ENCODE measurements at regions not wholly inside any gene's neighbourhood (a gene's known extent, or its start where the extent isn't known, plus 50 kb on each side); places are given as distances from the start of the nearest gene placed in this dataset.
A peak's percentile ranks its signal among the peaks of the same experiment; 100 is the strongest.

GRCh38 chr1:5526822-5527551 lies 465.2 kb downstream of the NPHP4 start:
- WGBS (ENCODE audit: insufficient coverage), result 83% methylated on average over 18 of the region's 19 CpGs
- CTCF ChIA-PET, result no interaction called here
- peaks cover 0 to 37% of the 10 kb centered on the region in 2 experiments for H3K27me3 ChIP-seq (replicated peaks in 1 of 2; ENCODE audit: control insufficient read depth in 2 of 2, extremely low read depth in 1 of 2, insufficient read depth in 2 of 2, low read length in 1 of 2)

GRCh38 chr1:5526385-5526750 lies 465.9 kb downstream of the NPHP4 start:
- Histone ChIP-seq H3K9me3 (no peaks in the 10 kb centered on the region), H3K4me1 (ENCODE audit: control insufficient read depth in 1 of 2, extremely low read depth in 1 of 2, insufficient read depth in 2 of 2, low read length in 2 of 2) (no peaks in the 10 kb centered on the region), H3K27ac (ENCODE audit: low read length) (no peak overlapping the region), H3K27me3 (replicated peaks in 1 of 2; ENCODE audit: control insufficient read depth in 2 of 2, extremely low read depth in 1 of 2, insufficient read depth in 2 of 2, low read length in 1 of 2) (peaks cover 0 to 37% of the 10 kb centered on the region in 2 experiments), H3K4me3 (ENCODE audit: control insufficient read depth in 1 of 2, extremely low read depth in 1 of 2, low read length in 1 of 2) (no peak overlapping the region), H3K36me3 (ENCODE audit: control insufficient read depth in 2 of 2, extremely low read depth in 1 of 2, insufficient read depth in 1 of 2, low read length in 1 of 2) (no peaks in the 10 kb centered on the region)
- WGBS (ENCODE audit: insufficient coverage), result 78% methylated on average over 4 of the region's 8 CpGs
- Mint-ChIP-seq H3K27me3 (peaks cover 6 to 23% of the 10 kb centered on the region in 2 donors), H3K4me3 (no peak overlapping the region), H3K27ac (no peak overlapping the region), H3K4me1 (peaks cover 8 to 10% (median 9%) of the 10 kb centered on the region in 3 donors), H3K9me3 (peaks cover 4 to 14% (median 5%) of the 10 kb centered on the region in 3 donors), H3K36me3 (no peaks in the 10 kb centered on the region)
- CTCF ChIA-PET, result no interaction called here
- DNase-seq (no peak), ATAC-seq (replicated peaks in 1 of 4) (no peak)
- POLR2A ChIA-PET, result no interaction called here

More at GRCh38 chr1:5526822-5527551, 465.2 kb downstream of the NPHP4 start:
- Mint-ChIP-seq H3K4me3 (no peak overlapping the region), H3K27me3 (peaks cover 7 to 21% of the 10 kb centered on the region in 2 donors), H3K36me3 (no peaks in the 10 kb centered on the region), H3K9me3 (peaks cover 4 to 14% (median 5%) of the 10 kb centered on the region in 3 donors), H3K4me1 (peaks cover 6 to 7% (median 6%) of the 10 kb centered on the region in 3 donors), H3K27ac (no peak overlapping the region)
- H3K27ac ChIP-seq (ENCODE audit: low read length), result no peak overlapping the region
- ATAC-seq (replicated peaks in 1 of 4), result no peak
- no peak overlapping the region for H3K4me3 ChIP-seq (ENCODE audit: control insufficient read depth in 1 of 2, extremely low read depth in 1 of 2, low read length in 1 of 2)
- H3K4me1 ChIP-seq (ENCODE audit: control insufficient read depth in 1 of 2, extremely low read depth in 1 of 2, insufficient read depth in 2 of 2, low read length in 2 of 2), result no peaks in the 10 kb centered on the region
- POLR2A ChIA-PET, result no interaction called here
- no peaks in the 10 kb centered on the region for H3K9me3 ChIP-seq
- H3K36me3 ChIP-seq (ENCODE audit: control insufficient read depth in 2 of 2, extremely low read depth in 1 of 2, insufficient read depth in 1 of 2, low read length in 1 of 2), result no peaks in the 10 kb centered on the region
- DNase-seq, result no peak

GRCh38 chr1:5525597-5526384 lies 466.4 kb downstream of the NPHP4 start:
- H3K27me3 Mint-ChIP-seq, result peaks cover 11 to 23% of the 10 kb centered on the region in 2 donors
- Histone ChIP-seq H3K27me3 (replicated peaks in 1 of 2; ENCODE audit: control insufficient read depth in 2 of 2, extremely low read depth in 1 of 2, insufficient read depth in 2 of 2, low read length in 1 of 2) (peaks cover 0 to 37% of the 10 kb centered on the region in 2 experiments), H3K4me1 (ENCODE audit: control insufficient read depth in 1 of 2, extremely low read depth in 1 of 2, insufficient read depth in 2 of 2, low read length in 2 of 2) (no peaks in the 10 kb centered on the region), H3K4me3 (ENCODE audit: control insufficient read depth in 1 of 2, extremely low read depth in 1 of 2, low read length in 1 of 2) (no peak overlapping the region), H3K27ac (ENCODE audit: low read length) (no peak overlapping the region), H3K9me3 (no peaks in the 10 kb centered on the region), H3K36me3 (ENCODE audit: control insufficient read depth in 2 of 2, extremely low read depth in 1 of 2, insufficient read depth in 1 of 2, low read length in 1 of 2) (no peaks in the 10 kb centered on the region)
- H3K36me3 Mint-ChIP-seq, result no peaks in the 10 kb centered on the region
- ATAC-seq (replicated peaks in 1 of 4) (no peak), DNase-seq (no peak)
- POLR2A ChIA-PET, result no interaction called here
- H3K4me3 Mint-ChIP-seq, result no peak overlapping the region
- 92% methylated on average over 24 of the region's 27 CpGs for WGBS (ENCODE audit: insufficient coverage)
- CTCF ChIA-PET, result no interaction called here
- no peak overlapping the region for H3K27ac Mint-ChIP-seq
- H3K4me1 Mint-ChIP-seq, result peaks cover 8 to 10% (median 9%) of the 10 kb centered on the region in 3 donors
- peaks cover 4 to 14% (median 5%) of the 10 kb centered on the region in 3 donors for H3K9me3 Mint-ChIP-seq

GRCh38 chr1:5522531-5523145 lies 469.6 kb downstream of the NPHP4 start:
- H3K36me3 Mint-ChIP-seq, result no peaks in the 10 kb centered on the region
- H3K4me3 Mint-ChIP-seq, result no peak overlapping the region
- H3K27me3 Mint-ChIP-seq, result peaks cover 16 to 27% of the 10 kb centered on the region in 2 donors
- ATAC-seq (replicated peaks in 1 of 4) (no peak), DNase-seq (peak in 1 of 35 experiments; percentile 12)
- Histone ChIP-seq H3K27ac (ENCODE audit: low read length) (no peak overlapping the region), H3K9me3 (no peaks in the 10 kb centered on the region), H3K36me3 (ENCODE audit: control insufficient read depth in 2 of 2, extremely low read depth in 1 of 2, insufficient read depth in 1 of 2, low read length in 1 of 2) (no peaks in the 10 kb centered on the region), H3K4me3 (ENCODE audit: control insufficient read depth in 1 of 2, extremely low read depth in 1 of 2, low read length in 1 of 2) (no peak overlapping the region), H3K27me3 (replicated peaks in 1 of 2; ENCODE audit: control insufficient read depth in 2 of 2, extremely low read depth in 1 of 2, insufficient read depth in 2 of 2, low read length in 1 of 2) (peaks cover 0 to 29% of the 10 kb centered on the region in 2 experiments), H3K4me1 (ENCODE audit: control insufficient read depth in 1 of 2, extremely low read depth in 1 of 2, insufficient read depth in 2 of 2, low read length in 2 of 2) (no peaks in the 10 kb centered on the region)
- POLR2A ChIA-PET, result no interaction called here
- no peaks in the 10 kb centered on the region for H3K9me3 Mint-ChIP-seq
- peaks cover 8 to 10% (median 9%) of the 10 kb centered on the region in 3 donors for H3K4me1 Mint-ChIP-seq
- 49% methylated on average over 14 of the region's 14 CpGs for WGBS (ENCODE audit: insufficient coverage)
- H3K27ac Mint-ChIP-seq, result no peak overlapping the region
- CTCF ChIA-PET, result no interaction called here

- Histone ChIP-seq H3K4me1 (ENCODE audit: control insufficient read depth in 1 of 2, extremely low read depth in 1 of 2, insufficient read depth in 2 of 2, low read length in 2 of 2) (no peaks in the 10 kb centered on the region), H3K4me3 (ENCODE audit: control insufficient read depth in 1 of 2, extremely low read depth in 1 of 2, low read length in 1 of 2) (no peak overlapping the region), H3K27me3 (replicated peaks in 1 of 2; ENCODE audit: control insufficient read depth in 2 of 2, extremely low read depth in 1 of 2, insufficient read depth in 2 of 2, low read length in 1 of 2) (peaks cover 0 to 21% of the 10 kb centered on the region in 2 experiments), H3K27ac (ENCODE audit: low read length) (no peak overlapping the region), H3K9me3 (no peaks in the 10 kb centered on the region), H3K36me3 (ENCODE audit: control insufficient read depth in 2 of 2, extremely low read depth in 1 of 2, insufficient read depth in 1 of 2, low read length in 1 of 2) (no peaks in the 10 kb centered on the region)
- no peak overlapping the region for H3K4me3 Mint-ChIP-seq
- H3K9me3 Mint-ChIP-seq, result no peaks in the 10 kb centered on the region
- DNase-seq (peak in 1 of 35 experiments; percentile 4), ATAC-seq (replicated peaks in 1 of 4) (no peak)
- peaks cover 8 to 11% (median 9%) of the 10 kb centered on the region in 3 donors for H3K4me1 Mint-ChIP-seq
- peaks cover 22 to 25% of the 10 kb centered on the region in 2 donors for H3K27me3 Mint-ChIP-seq
- CTCF ChIA-PET, result no interaction called here
- H3K27ac Mint-ChIP-seq, result no peak overlapping the region
- 73% methylated on average over 7 of the region's 10 CpGs for WGBS (ENCODE audit: insufficient coverage)
- POLR2A ChIA-PET, result no interaction called here
- no peaks in the 10 kb centered on the region for H3K36me3 Mint-ChIP-seq
Observed at GRCh38 chr1:5519366-5520135, 472.7 kb downstream of the NPHP4 start.

- ChIA-PET POLR2A (no interaction called here), CTCF (no interaction called here)
- Histone ChIP-seq H3K4me3 (ENCODE audit: control insufficient read depth in 1 of 2, extremely low read depth in 1 of 2, low read length in 1 of 2) (no peak overlapping the region), H3K27me3 (replicated peaks in 1 of 2; ENCODE audit: control insufficient read depth in 2 of 2, extremely low read depth in 1 of 2, insufficient read depth in 2 of 2, low read length in 1 of 2) (peaks cover 0 to 28% of the 10 kb centered on the region in 2 experiments), H3K27ac (ENCODE audit: low read length) (no peak overlapping the region), H3K4me1 (ENCODE audit: control insufficient read depth in 1 of 2, extremely low read depth in 1 of 2, insufficient read depth in 2 of 2, low read length in 2 of 2) (peaks cover 0 to 2% of the 10 kb centered on the region in 2 experiments), H3K36me3 (ENCODE audit: control insufficient read depth in 2 of 2, extremely low read depth in 1 of 2, insufficient read depth in 1 of 2, low read length in 1 of 2) (no peaks in the 10 kb centered on the region), H3K9me3 (no peaks in the 10 kb centered on the region)
- DNase-seq (no peak), ATAC-seq (replicated peaks in 1 of 4) (no peak)
- no peak overlapping the region for H3K4me3 Mint-ChIP-seq
- no peak overlapping the region for H3K27ac Mint-ChIP-seq
- no peaks in the 10 kb centered on the region for H3K36me3 Mint-ChIP-seq
- peaks cover 12 to 26% of the 10 kb centered on the region in 2 donors for H3K27me3 Mint-ChIP-seq
- H3K9me3 Mint-ChIP-seq, result no peaks in the 10 kb centered on the region
- peaks cover 4 to 6% (median 4%) of the 10 kb centered on the region in 3 donors for H3K4me1 Mint-ChIP-seq
- WGBS (ENCODE audit: insufficient coverage), result 75% methylated on average over 5 of the region's 10 CpGs
Observed at GRCh38 chr1:5516756-5517155, 475.5 kb downstream of the NPHP4 start.
